D721Med (cell line): ENCODE measurements at regions not wholly inside any gene's neighbourhood (a gene's known extent, or its start where the extent isn't known, plus 50 kb on each side); places are given as distances from the start of the nearest gene placed in this dataset.

Experiments used
- DNase-seq: peaks from one replicate; pipeline ENCODE4 v3.0.0; 2011; ENCODE audit warnings: low spot score; ENCODE audit not compliant: insufficient read length
- FAIRE-seq: peaks from 2 replicates; lab custom pipeline; 2011; peaks lifted over from hg19 to GRCh38; lab: Jason Lieb, UNC
- CTCF ChIP-seq: IDR thresholded peaks from 2 replicates; pipeline ENCODE4 v1.5.1; 2012; ENCODE audit warnings: mild to moderate bottlenecking, control low read depth; ENCODE audit not compliant: insufficient read depth; ENCODE audit errors: missing control alignments

DNA sequence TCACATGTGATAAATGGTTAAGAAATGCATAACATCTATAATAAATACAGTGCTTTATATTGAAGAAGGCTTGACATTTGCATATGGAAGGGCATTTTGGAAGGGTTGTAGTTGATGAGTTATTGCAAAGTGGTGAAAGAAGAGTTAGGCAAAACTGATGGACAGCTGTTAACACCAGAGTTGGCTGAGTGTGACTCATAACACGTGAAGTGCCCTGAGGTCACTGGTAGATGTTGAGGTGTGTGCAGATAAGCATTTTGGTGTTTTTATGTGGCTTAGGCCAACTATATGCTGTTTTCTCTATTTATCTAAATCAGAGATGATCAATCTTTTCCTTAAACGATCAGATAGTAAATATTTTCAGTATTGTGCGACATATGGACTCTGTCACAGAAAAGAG is 154.3 kb upstream of the KCNH7 start:
- DNase-seq (no peak), FAIRE-seq (no peak)
- no peak for TF ChIP-seq CTCF

DNA sequence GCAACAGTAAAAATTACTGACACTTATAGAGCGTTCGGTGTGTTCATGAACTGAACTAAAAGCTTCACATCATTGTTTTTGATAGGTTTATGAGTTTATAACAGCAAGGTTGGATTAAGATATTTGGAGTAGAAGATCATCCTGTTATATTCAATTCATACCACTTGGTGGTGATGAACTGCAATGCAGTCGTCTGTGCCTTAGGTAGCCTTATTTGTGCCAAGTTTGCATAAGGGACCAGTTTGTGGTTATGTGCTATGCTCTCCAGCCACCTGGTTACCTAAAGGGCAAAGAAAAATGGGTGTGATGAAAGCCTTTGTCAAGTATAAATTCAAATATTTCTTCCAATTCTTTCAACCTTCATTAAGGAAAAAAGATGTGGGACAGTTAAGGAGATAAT is 150.9 kb upstream of the KCNH7 start:
- DNase-seq, result no peak
- no peak for FAIRE-seq
- TF ChIP-seq CTCF, result peak; percentile 39

DNA sequence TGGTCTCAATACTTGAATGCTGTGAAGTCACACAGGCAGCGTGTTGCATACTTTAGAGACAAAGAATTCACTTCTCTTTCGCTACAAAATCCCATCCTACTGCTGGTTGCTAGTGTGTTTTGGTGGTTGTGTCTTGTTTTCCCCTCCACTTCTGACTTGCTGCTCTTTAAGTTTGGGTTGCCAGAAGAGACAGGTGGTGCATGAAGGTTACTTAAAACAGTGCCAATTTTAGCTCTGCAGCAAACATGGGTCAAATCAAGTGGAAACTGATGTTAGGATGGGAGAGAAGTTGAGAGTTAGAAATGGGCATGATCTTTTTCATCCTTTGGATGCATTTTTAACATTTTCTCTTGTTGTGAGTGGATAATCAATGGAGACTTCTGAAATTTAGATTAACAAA is 136.2 kb upstream of the KCNH7 start:
- TF ChIP-seq CTCF, result no peak
- no peak for FAIRE-seq
- DNase-seq, result no peak

- TF ChIP-seq CTCF, result no peak
- no peak for FAIRE-seq
- DNase-seq, result no peak
Measured at GRCh38 chr2:162972383-162972782, 133.8 kb upstream of the KCNH7 start.

- no peak for FAIRE-seq
- TF ChIP-seq CTCF, result no peak
- DNase-seq, result no peak
Measured at GRCh38 chr2:162968306-162968705, 129.7 kb upstream of the KCNH7 start.

GRCh38 chr2:162967811-162968210 is 129.2 kb upstream of the KCNH7 start:
- no peak for TF ChIP-seq CTCF
- no peak for DNase-seq
- no peak for FAIRE-seq

DNA sequence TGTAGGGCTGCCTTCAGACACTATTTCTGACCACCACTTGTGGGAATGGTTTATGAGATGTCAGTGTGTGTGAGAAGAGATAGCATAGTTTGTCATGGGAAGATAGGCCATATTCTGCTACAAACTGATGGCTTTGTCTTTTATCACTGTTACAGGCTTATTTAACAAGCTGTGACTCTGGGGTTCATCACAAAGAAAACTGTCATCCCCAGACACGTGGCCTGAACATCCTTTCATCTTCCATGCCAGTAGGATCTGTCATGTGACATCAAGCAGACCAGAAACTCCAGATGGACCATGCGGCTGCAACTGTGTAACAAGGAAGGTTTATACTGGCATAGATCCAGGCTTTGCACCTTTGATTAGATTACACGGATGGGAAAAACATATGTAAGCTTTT is 128.6 kb upstream of the KCNH7 start:
- no peak for TF ChIP-seq CTCF
- FAIRE-seq, result no peak
- DNase-seq, result no peak
